SU-DHL-6 (cell line): ENCODE measurements at regions not wholly inside any gene's neighbourhood (a gene's known extent, or its start where the extent isn't known, plus 50 kb on each side); places are given as distances from the start of the nearest gene placed in this dataset.

Source experiments
- H2AFZ ChIP-seq: fragments of 200-600 bp; sonication (generic); 2 replicates; pipeline ENCODE4 v1.6.1; 2014; ENCODE audit warnings: low read depth, mild to moderate bottlenecking, moderate library complexity, mixed read lengths, antibody characterized with exemption, low read length; ENCODE audit not compliant: severe bottlenecking
- H3F3A ChIP-seq: fragments of 200-600 bp; shearing (Covaris generic); 2 replicates; pipeline ENCODE4 v1.6.0; 2016; ENCODE audit warnings: antibody characterized with exemption, mild to moderate bottlenecking; ENCODE audit not compliant: insufficient read depth
- H3K27ac ChIP-seq: fragments of 200-600 bp; sonication (generic); 2 replicates; pipeline ENCODE4 v1.5.1; 2016; ENCODE audit warnings: low read depth, mild to moderate bottlenecking, low read length, moderate library complexity, mixed read lengths
- H3K27me3 ChIP-seq: fragments of 200-600 bp; sonication (generic), shearing (Covaris generic); 2 replicates; pipeline ENCODE4 v1.6.0; 2014; ENCODE audit warnings: mild to moderate bottlenecking, low read length
- H3K36me3 ChIP-seq: fragments of 200-600 bp; sonication (generic); 2 replicates; pipeline ENCODE4 v1.6.1; 2014; ENCODE audit warnings: mild to moderate bottlenecking, low read length, mixed read lengths
- H3K4me2 ChIP-seq: fragments of 300-600, 200-600 bp; shearing (Covaris generic), sonication (generic); 2 replicates; pipeline ENCODE4 v1.6.0; 2014; ENCODE audit warnings: low read length, low read depth, mild to moderate bottlenecking; ENCODE audit not compliant: poor library complexity, severe bottlenecking
- H3K4me3 ChIP-seq: fragments of 200-600 bp; sonication (generic); 2 replicates; pipeline ENCODE4 v1.5.1; 2014; ENCODE audit warnings: antibody characterized with exemption, low read length, mild to moderate bottlenecking, mixed read lengths; ENCODE audit not compliant: insufficient read depth, poor library complexity, severe bottlenecking
- H3K79me2 ChIP-seq: fragments of 200-600 bp; sonication (generic); 2 replicates; pipeline ENCODE4 v1.6.1; 2014; ENCODE audit warnings: mild to moderate bottlenecking, low read length, moderate library complexity; ENCODE audit not compliant: insufficient read depth
- H3K9ac ChIP-seq: fragments of 200-600 bp; sonication (generic); 2 replicates; pipeline ENCODE4 v1.7.0; 2014; ENCODE audit warnings: mild to moderate bottlenecking, low read length
- H3K9me2 ChIP-seq: fragments of 200-600 bp; sonication (generic); replicated peaks from 2 replicates; pipeline ENCODE4 v1.6.1; 2014; ENCODE audit warnings: low read length; ENCODE audit not compliant: insufficient read depth
- H3K9me3 ChIP-seq: fragments of 200-600 bp; sonication (generic); 2 replicates; pipeline ENCODE4 v1.6.1; 2014; ENCODE audit warnings: low read length, mixed read lengths; ENCODE audit not compliant: insufficient read depth
- H4K20me1 ChIP-seq: fragments of 200-600 bp; sonication (generic); 2 replicates; pipeline ENCODE4 v1.6.1; 2014; ENCODE audit warnings: low read depth, mild to moderate bottlenecking, antibody characterized with exemption, low read length, moderate library complexity, mixed read lengths
- CTCF ChIP-seq: fragments of 200-600 bp; sonication (generic); IDR thresholded peaks from one replicate; pipeline ENCODE4 v1.5.1; 2017; ENCODE audit warnings: antibody characterized with exemption, mild to moderate bottlenecking, low read length, moderate library complexity; ENCODE audit not compliant: insufficient read depth, poor library complexity, severe bottlenecking
- EZH2phosphoT487 ChIP-seq: fragments of 200-600 bp; sonication (generic), shearing (Covaris generic); conservative IDR thresholded peaks from 2 replicates; pipeline ENCODE4 v1.6.1; 2018; ENCODE audit warnings: mild to moderate bottlenecking, antibody characterized with exemption, low read length, moderate library complexity, mixed read lengths

DNA sequence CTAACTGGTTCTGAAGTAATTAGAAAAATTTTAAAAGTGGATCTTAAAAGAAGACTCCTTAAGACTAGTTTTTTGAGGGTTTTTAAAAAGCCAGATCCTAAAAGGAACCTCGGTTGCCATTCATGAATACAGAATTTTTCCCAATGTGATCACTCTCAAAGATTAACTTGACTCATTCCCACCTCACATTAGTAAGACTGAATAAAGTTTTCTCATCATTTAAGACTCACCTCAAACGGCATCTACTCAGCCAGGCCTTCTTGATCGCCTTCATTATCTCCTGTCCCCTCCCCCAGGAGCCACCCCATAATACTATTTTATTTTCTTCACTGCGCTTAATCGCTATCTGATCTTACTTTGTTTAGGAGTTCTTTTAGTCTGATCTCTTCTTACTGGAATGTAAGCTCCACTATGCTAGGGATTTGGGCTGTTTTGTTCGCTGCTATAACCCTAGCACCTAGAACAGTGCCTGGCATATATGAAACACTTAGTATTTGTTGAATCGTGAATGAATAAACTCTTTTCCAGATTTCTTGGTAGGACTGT lies 55.9 kb upstream of the PCGF5 start:
- Histone ChIP-seq H4K20me1 (no peaks in the 10 kb centered on the region), H3K9me3 (no peaks in the 10 kb centered on the region), H3F3A (no peaks in the 10 kb centered on the region), H3K27me3 (no peaks in the 10 kb centered on the region), H3K9me2 (no peaks in the 10 kb centered on the region), H2AFZ (no peak overlapping the region), H3K9ac (no peak overlapping the region), H3K27ac (no peak overlapping the region), H3K36me3 (no peaks in the 10 kb centered on the region), H3K4me3 (no peak overlapping the region), H3K79me2 (no peaks in the 10 kb centered on the region), H3K4me2 (peak overlapping the region; percentile 71)
- TF ChIP-seq EZH2phosphoT487 (no peak), CTCF (no peak)

- H3K36me3 ChIP-seq = no peaks in the 10 kb centered on the region
- no peak for TF ChIP-seq CTCF
- no peak for TF ChIP-seq EZH2phosphoT487
- no peaks in the 10 kb centered on the region for H3K27me3 ChIP-seq
- no peak overlapping the region for H3K27ac ChIP-seq
- H3K79me2 ChIP-seq = no peaks in the 10 kb centered on the region
- H3F3A ChIP-seq = no peaks in the 10 kb centered on the region
- no peak overlapping the region for H2AFZ ChIP-seq
- no peak overlapping the region for H3K4me2 ChIP-seq
- no peaks in the 10 kb centered on the region for H3K9me3 ChIP-seq
- H3K4me3 ChIP-seq = no peak overlapping the region
- H3K9ac ChIP-seq = no peak overlapping the region
- no peaks in the 10 kb centered on the region for H4K20me1 ChIP-seq
- no peaks in the 10 kb centered on the region for H3K9me2 ChIP-seq
Observed at GRCh38 chr10:91167406-91167805, 53.1 kb upstream of the PCGF5 start.

DNA sequence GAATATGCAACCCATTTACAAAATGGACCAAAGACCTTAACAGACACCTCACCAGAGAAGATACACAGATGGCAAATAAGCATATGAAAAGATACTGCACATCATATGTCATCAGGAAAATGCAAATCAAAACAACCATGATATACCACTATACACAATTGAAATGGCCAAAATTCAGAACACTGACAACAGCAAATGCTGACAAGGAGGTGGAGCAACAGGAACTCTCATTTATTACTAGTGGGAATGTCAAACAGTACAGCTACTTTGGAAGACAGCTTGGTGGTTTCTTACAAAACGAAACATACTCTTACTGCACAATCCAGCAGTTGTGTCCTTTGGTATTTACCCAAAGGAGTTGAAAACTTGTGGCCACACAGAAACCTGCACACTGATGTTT lies 50.0 kb upstream of the PCGF5 start:
- Histone ChIP-seq H3K4me3 (no peak overlapping the region), H3K27ac (no peak overlapping the region), H3K36me3 (no peaks in the 10 kb centered on the region), H3F3A (no peaks in the 10 kb centered on the region), H3K9me3 (no peaks in the 10 kb centered on the region), H3K79me2 (no peaks in the 10 kb centered on the region), H3K27me3 (no peaks in the 10 kb centered on the region), H3K9ac (no peak overlapping the region), H3K9me2 (no peaks in the 10 kb centered on the region), H2AFZ (no peak overlapping the region), H3K4me2 (no peak overlapping the region), H4K20me1 (no peaks in the 10 kb centered on the region)
- no peak for TF ChIP-seq CTCF
- no peak for TF ChIP-seq EZH2phosphoT487
